ENCODE measurements at regions not wholly inside any gene's neighbourhood (a gene's known extent, or its start where the extent isn't known, plus 50 kb on each side); places are given as distances from the start of the nearest gene placed in this dataset.

DNA sequence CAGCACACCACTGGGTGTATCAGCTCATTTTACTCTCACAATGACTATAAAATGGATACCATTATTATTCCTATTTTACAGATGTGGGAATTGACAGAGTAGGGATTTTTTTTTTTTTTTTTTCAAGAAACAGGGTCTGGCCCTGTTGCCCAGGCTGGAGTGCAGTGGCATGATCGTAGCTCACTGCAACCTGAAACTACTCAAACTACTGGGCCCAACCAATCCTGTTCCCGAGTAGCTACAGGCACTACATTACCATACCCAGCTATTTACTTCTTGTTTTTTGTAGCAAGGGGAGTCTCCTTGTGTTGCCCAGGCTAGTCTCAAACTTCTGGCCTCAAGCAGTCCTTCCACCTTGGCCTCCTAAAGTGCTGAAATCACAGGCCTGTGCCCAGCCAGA lies 95.2 kb downstream of the LARP7 start:
- TF ChIP-seq, protein P1, sequence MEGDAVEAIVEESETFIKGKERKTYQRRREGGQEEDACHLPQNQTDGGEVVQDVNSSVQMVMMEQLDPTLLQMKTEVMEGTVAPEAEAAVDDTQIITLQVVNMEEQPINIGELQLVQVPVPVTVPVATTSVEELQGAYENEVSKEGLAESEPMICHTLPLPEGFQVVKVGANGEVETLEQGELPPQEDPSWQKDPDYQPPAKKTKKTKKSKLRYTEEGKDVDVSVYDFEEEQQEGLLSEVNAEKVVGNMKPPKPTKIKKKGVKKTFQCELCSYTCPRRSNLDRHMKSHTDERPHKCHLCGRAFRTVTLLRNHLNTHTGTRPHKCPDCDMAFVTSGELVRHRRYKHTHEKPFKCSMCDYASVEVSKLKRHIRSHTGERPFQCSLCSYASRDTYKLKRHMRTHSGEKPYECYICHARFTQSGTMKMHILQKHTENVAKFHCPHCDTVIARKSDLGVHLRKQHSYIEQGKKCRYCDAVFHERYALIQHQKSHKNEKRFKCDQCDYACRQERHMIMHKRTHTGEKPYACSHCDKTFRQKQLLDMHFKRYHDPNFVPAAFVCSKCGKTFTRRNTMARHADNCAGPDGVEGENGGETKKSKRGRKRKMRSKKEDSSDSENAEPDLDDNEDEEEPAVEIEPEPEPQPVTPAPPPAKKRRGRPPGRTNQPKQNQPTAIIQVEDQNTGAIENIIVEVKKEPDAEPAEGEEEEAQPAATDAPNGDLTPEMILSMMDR (IDR thresholded peaks at IDR 0.05): no peak
- TF ChIP-seq POLR2AphosphoS5 (IDR thresholded peaks at IDR 0.05) (no peak), EP300 (IDR thresholded peaks at IDR 0.05) (no peak)
